ENCODE measurements at regions not wholly inside any gene's neighbourhood (a gene's known extent, or its start where the extent isn't known, plus 50 kb on each side); places are given as distances from the start of the nearest gene placed in this dataset.

GRCh38 chr4:133565379-133565778, 416.3 kb downstream of the PCDH10 start:
- no peaks in the 10 kb centered on the region for H3K27me3 ChIP-seq
- intact Hi-C loops (cut with DNase I): no loop called here
- H3K36me3 ChIP-seq: no peaks in the 10 kb centered on the region
- no peaks in the 10 kb centered on the region for H3K4me1 ChIP-seq
- no peak for TF ChIP-seq POLR2A (IDR thresholded peaks at IDR 0.05)
- no peak for TF ChIP-seq CTCF (IDR thresholded peaks at IDR 0.05)
- 0 to 8% methylated on average over 1 of the region's 1 CpG for WGBS, 2 donors
- no peaks in the 10 kb centered on the region for H3K9me3 ChIP-seq
- no peak overlapping the region for H3K4me3 ChIP-seq
- no peak for DNase-seq
- H3K27ac ChIP-seq: no peak overlapping the region

- Histone ChIP-seq H3K27ac (no peak overlapping the region), H3K27me3 (no peaks in the 10 kb centered on the region), H3K36me3 (no peaks in the 10 kb centered on the region), H3K4me3 (no peak overlapping the region), H3K9me3 (no peaks in the 10 kb centered on the region), H3K4me1 (no peaks in the 10 kb centered on the region)
- TF ChIP-seq POLR2A (IDR thresholded peaks at IDR 0.05) (no peak), CTCF (IDR thresholded peaks at IDR 0.05) (no peak)
- intact Hi-C loops (cut with DNase I): no loop called here
- WGBS, 2 donors: 76 to 78% methylated on average over 4 to 6 of the region's 6 CpGs
- DNase-seq: no peak
Measured at GRCh38 chr4:133559987-133560386, 410.9 kb downstream of the PCDH10 start.

- intact Hi-C loops (cut with DNase I): no loop called here
- no peak for DNase-seq
- no peak overlapping the region for H3K4me3 ChIP-seq
- 40 to 63% methylated on average over 1 of the region's 1 CpG for WGBS, 2 donors
- TF ChIP-seq CTCF (IDR thresholded peaks at IDR 0.05) (no peak), POLR2A (IDR thresholded peaks at IDR 0.05) (no peak)
- H3K9me3 ChIP-seq: no peaks in the 10 kb centered on the region
- H3K27ac ChIP-seq: no peak overlapping the region
- no peaks in the 10 kb centered on the region for H3K36me3 ChIP-seq
- H3K27me3 ChIP-seq: no peaks in the 10 kb centered on the region
- no peaks in the 10 kb centered on the region for H3K4me1 ChIP-seq
Measured at GRCh38 chr4:133555671-133556070, 406.6 kb downstream of the PCDH10 start.

GRCh38 chr4:133550436-133550835, 401.3 kb downstream of the PCDH10 start:
- H3K4me1 ChIP-seq: no peaks in the 10 kb centered on the region
- no peak for TF ChIP-seq POLR2A (IDR thresholded peaks at IDR 0.05)
- TF ChIP-seq CTCF (IDR thresholded peaks at IDR 0.05): no peak
- H3K36me3 ChIP-seq: no peaks in the 10 kb centered on the region
- 49 to 52% methylated on average over 4 of the region's 4 CpGs for WGBS, 2 donors
- no peaks in the 10 kb centered on the region for H3K9me3 ChIP-seq
- H3K27ac ChIP-seq: no peak overlapping the region
- H3K4me3 ChIP-seq: no peak overlapping the region
- no peaks in the 10 kb centered on the region for H3K27me3 ChIP-seq
- no peak for DNase-seq
- intact Hi-C loops (cut with DNase I): no loop called here

GRCh38 chr4:133544097-133544496, 395.0 kb downstream of the PCDH10 start:
- no peak for DNase-seq
- Histone ChIP-seq H3K27me3 (no peaks in the 10 kb centered on the region), H3K4me3 (no peak overlapping the region), H3K9me3 (no peaks in the 10 kb centered on the region), H3K4me1 (no peaks in the 10 kb centered on the region), H3K27ac (no peak overlapping the region), H3K36me3 (no peaks in the 10 kb centered on the region)
- intact Hi-C loops (cut with DNase I): no loop called here
- 73 to 82% methylated on average over 4 of the region's 4 CpGs for WGBS, 2 donors
- no peak for TF ChIP-seq CTCF (IDR thresholded peaks at IDR 0.05)
- TF ChIP-seq POLR2A (IDR thresholded peaks at IDR 0.05): no peak
